ENCODE measurements at regions not wholly inside any gene's neighbourhood (a gene's known extent, or its start where the extent isn't known, plus 50 kb on each side); places are given as distances from the start of the nearest gene placed in this dataset.
A peak's percentile ranks its signal among the peaks of the same experiment; 100 is the strongest.

DNA sequence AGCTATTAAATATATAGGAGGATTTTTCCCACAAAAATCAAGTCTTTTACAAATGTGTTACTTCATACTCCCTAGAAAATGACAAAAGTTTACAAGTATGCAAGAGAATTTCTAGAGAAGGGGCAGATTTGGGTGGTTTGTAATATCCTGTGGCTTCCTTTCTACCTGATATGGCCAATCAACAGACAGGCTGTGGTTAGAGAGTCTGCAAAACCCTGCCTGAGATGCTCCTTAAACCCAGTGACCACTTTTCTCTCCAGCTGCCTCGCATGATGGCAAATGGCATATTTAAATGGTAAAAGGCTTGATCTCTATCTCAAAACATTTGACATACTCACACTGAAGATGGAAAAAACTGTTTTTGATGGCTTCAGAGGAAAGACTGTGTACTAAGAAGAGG is 550.1 kb upstream of the ZNF462 start:
- in situ Hi-C loops (cut with HindIII; ENCODE audit: low sequenced_read_pairs) = no loop called here
- no peak overlapping the region for H3K4me3 ChIP-seq (ENCODE audit: low read depth, low read length)
- no peak for DNase-seq (ENCODE audit: low read depth, low spot score)
- TF ChIP-seq, protein P1, sequence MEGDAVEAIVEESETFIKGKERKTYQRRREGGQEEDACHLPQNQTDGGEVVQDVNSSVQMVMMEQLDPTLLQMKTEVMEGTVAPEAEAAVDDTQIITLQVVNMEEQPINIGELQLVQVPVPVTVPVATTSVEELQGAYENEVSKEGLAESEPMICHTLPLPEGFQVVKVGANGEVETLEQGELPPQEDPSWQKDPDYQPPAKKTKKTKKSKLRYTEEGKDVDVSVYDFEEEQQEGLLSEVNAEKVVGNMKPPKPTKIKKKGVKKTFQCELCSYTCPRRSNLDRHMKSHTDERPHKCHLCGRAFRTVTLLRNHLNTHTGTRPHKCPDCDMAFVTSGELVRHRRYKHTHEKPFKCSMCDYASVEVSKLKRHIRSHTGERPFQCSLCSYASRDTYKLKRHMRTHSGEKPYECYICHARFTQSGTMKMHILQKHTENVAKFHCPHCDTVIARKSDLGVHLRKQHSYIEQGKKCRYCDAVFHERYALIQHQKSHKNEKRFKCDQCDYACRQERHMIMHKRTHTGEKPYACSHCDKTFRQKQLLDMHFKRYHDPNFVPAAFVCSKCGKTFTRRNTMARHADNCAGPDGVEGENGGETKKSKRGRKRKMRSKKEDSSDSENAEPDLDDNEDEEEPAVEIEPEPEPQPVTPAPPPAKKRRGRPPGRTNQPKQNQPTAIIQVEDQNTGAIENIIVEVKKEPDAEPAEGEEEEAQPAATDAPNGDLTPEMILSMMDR (IDR thresholded peaks at IDR 0.05; ENCODE audit: low read depth, low read length) = no peak

DNA sequence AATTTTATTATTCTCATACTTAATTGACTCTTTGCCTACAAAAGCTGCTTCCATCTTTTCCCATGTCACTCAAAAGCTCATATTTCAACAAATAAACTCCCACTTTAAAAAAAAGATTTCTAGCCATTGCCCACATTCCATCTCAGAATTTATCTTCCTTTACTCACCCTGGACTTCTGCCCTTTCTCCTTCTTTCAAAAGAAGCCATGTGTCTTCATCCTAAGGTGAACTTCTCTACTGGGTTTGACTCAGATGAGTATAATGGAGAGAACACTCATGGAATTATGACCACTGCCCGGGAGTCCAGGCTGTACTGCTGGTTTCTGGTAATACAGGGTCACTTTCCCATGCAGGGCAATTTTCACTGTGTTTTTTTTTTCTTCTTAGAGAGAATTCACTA is 548.5 kb upstream of the ZNF462 start:
- no peak for DNase-seq (ENCODE audit: low read depth, low spot score)
- H3K4me3 ChIP-seq (ENCODE audit: low read depth, low read length) = no peak overlapping the region
- in situ Hi-C loops (cut with HindIII; ENCODE audit: low sequenced_read_pairs) = no loop called here
- TF ChIP-seq, protein P1 (IDR thresholded peaks at IDR 0.05; ENCODE audit: low read depth, low read length) = no peak

DNA sequence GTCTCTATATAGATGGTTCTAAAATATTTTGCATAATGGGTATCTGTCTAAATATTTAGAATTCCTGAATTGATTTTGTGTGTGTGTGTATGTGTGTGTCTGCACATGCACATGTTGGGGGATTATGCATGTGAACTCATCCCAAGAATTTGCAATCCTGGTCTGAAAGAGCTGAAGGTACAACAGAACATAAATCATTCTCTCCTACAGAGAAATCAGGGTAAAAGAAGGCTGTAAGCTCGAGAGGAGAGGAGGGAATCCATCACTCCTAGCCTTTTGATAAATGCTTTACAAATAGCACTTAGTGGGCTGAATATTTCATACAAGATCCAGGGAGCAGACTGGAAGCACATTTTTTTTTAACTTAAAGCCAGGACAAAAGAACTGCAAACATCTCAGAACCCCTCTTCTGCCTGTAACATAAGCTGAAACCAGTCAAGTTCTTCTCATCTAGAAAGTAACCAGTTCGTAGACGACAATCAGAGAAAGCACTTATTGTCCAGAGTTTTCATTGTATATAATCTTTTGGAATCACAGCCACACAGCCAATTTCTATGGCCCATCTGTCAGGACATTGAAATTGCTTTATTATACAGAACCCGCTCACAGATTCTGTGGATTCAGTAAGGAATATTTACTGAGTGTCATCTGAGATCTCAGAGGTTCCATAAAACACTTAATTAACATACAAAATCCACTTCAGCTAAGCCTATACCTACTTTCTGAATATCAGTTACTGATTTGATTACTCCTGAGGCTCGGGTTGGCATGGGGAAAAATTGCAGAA is 541.4 kb upstream of the ZNF462 start:
- no peak overlapping the region for H3K4me3 ChIP-seq (ENCODE audit: low read depth, low read length)
- in situ Hi-C loops (cut with HindIII; ENCODE audit: low sequenced_read_pairs) = no loop called here
- DNase-seq (ENCODE audit: low read depth, low spot score) = no peak
- TF ChIP-seq, protein P1 (IDR thresholded peaks at IDR 0.05; ENCODE audit: low read depth, low read length) = no peak

DNA sequence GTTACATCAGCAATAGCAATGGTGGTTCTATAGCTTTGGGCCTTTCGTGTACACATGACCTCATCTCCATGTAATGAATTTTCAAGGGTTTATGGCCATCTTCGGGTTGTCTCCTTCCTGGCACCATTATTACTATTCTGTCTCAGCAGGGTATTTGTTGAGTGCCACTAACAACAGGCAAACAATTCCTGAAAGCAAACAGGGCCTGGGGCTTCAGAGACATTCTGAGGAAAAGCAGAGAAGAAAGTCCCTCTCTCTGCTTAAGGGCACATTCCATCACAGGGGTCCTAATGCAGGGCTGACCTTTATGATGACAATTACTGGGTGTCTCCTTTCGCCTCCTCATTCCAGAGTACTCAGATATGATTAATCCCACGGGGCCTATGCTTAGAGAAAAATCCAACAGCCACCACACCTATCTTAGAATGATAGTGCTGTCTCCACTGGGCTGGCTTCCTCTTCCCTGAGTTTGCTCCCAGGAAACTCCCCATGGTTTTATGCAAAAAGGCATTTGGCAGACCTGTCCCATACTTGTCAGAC is 540.2 kb upstream of the ZNF462 start:
- TF ChIP-seq, protein P1 (IDR thresholded peaks at IDR 0.05; ENCODE audit: low read depth, low read length) = no peak
- H3K4me3 ChIP-seq (ENCODE audit: low read depth, low read length) = no peak overlapping the region
- no peak for DNase-seq (ENCODE audit: low read depth, low spot score)
- in situ Hi-C loops (cut with HindIII; ENCODE audit: low sequenced_read_pairs) = no loop called here

DNA sequence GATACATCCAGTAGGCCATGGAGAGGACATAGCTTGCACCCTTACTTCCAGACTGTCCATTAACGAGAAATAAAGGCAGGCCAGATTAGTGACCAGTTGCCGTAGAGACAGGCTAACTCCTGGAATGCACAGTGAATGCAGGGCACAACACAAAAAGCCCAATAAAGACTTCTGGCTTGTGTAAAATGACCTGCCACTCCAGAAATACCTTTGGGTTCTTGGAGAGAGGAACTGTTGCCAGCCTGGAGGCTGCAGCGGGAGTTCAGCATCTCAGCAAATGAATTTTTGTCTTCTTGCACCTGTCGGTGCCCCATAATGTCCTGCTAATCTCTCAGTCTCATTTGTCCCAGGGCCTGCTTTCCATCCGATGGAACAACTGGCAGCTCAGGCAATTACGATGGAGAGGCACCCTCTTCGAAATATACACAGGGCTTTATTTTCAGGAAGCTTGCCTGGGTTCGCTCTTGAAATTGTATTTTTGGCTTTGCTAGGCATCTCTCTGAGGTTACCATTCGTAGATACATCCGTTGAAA is 538.8 kb upstream of the ZNF462 start:
- TF ChIP-seq, protein P1 (IDR thresholded peaks at IDR 0.05; ENCODE audit: low read depth, low read length) = no peak
- no peak overlapping the region for H3K4me3 ChIP-seq (ENCODE audit: low read depth, low read length)
- in situ Hi-C loops (cut with HindIII; ENCODE audit: low sequenced_read_pairs) = no loop called here
- DNase-seq (ENCODE audit: low read depth, low spot score) = no peak

DNA sequence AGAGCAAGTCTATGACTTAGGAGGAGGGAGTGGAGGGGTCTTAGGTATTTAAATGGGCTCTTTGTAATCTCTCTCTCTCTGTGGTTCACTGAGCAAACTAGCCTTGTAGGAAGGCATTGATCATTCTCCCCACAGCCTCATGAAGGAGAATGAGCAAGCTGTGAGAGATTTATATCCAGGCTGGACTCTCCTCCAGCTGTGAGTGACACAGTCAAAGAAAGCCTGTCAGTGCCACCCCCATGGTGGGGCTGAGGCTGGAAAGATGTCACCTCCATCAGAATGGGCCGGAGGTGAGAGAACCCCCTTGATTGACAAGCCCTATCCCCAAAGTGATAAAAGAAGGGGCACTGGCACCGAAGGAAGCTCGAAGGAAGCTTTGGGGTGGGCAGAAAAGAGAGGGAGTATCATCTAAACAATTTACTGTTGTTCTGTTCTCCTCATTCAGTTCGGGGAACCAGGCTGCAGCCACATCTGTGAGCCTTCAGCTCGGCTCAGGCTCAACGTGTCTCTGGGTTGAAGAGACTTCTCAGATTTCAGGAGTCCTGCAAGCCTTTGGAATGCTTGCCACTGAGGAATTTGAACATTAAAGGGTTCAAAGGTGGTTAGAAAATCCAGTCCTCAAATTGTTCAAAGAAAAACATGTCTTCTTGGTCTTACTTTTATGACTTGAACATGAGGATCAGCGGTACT is 538.2 kb upstream of the ZNF462 start:
- H3K4me3 ChIP-seq (ENCODE audit: low read depth, low read length) = no peak overlapping the region

More for the DNA sequence above, 538.2 kb upstream of the ZNF462 start:
- peak; percentile 3 for DNase-seq (ENCODE audit: low read depth, low spot score)
- TF ChIP-seq, protein P1 (IDR thresholded peaks at IDR 0.05; ENCODE audit: low read depth, low read length) = no peak
- in situ Hi-C loops (cut with HindIII; ENCODE audit: low sequenced_read_pairs) = no loop called here

Data from astrocyte of the spinal cord (primary cell).